ENCODE measurements at regions not wholly inside any gene's neighbourhood (a gene's known extent, or its start where the extent isn't known, plus 50 kb on each side); places are given as distances from the start of the nearest gene placed in this dataset.
"Not testable (repeated sequence)": the region's sequence is repeated elsewhere in the genome, so short reads cannot be mapped to it uniquely, and the experiment has no call there.

DNA sequence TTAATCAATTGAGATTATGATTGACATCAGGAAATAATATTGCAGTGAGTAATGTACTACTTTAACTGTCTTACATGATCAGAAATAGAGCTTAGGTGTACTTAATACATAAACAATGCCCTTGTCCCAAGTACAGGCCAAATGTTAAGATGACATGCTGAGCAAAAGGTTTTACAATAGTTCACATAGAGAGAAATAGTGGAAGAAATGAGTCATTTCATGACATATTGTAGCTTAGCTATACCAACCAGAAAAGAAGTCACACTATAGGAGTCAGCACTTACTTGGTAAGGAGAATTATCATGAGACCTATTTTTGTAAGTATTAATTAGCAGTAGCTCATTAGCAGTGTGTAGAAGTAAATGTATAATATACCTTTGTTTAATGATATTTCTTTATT, 96.4 kb upstream of the NANOGP8 start:
- Histone ChIP-seq H3K4me3 (ENCODE audit: low read depth, low read length) (no peak overlapping the region), H3K36me3 (ENCODE audit: control insufficient read depth, insufficient read depth, low read length) (no peaks in the 10 kb centered on the region), H3K27me3 (ENCODE audit: control insufficient read depth, insufficient read depth, low read length) (no peaks in the 10 kb centered on the region)
- FAIRE-seq, result no peak
- TF ChIP-seq CTCF (IDR thresholded peaks at IDR 0.05; ENCODE audit: insufficient read depth, low read length, severe bottlenecking), result no peak
- peak; percentile 76 for DNase-seq (ENCODE audit: low read depth)

DNA sequence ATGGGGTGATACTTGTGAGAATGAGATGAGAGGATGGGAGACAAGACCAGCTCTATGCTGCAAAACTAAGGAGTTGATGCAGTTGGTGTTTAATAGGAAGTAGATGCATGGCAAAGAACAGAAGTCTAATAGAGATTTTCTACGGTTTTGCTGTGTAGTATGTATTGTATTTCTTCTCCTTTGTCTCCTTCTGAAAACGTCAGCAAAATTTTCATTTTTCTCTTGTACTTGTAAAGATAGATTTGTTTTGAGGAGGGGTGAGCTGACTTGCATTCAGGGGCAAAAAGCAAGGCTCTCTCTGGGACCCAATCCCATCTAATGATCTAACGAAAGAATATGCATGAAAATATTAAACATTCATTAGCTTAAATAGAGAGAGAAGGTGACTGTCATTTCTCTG, 94.6 kb upstream of the NANOGP8 start:
- no peak for DNase-seq (ENCODE audit: low read depth)
- H3K36me3 ChIP-seq (ENCODE audit: control insufficient read depth, insufficient read depth, low read length), result no peaks in the 10 kb centered on the region
- no peak for TF ChIP-seq CTCF (IDR thresholded peaks at IDR 0.05; ENCODE audit: insufficient read depth, low read length, severe bottlenecking)
- no peaks in the 10 kb centered on the region for H3K27me3 ChIP-seq (ENCODE audit: control insufficient read depth, insufficient read depth, low read length)
- H3K4me3 ChIP-seq (ENCODE audit: low read depth, low read length), result no peak overlapping the region
- FAIRE-seq, result no peak

DNA sequence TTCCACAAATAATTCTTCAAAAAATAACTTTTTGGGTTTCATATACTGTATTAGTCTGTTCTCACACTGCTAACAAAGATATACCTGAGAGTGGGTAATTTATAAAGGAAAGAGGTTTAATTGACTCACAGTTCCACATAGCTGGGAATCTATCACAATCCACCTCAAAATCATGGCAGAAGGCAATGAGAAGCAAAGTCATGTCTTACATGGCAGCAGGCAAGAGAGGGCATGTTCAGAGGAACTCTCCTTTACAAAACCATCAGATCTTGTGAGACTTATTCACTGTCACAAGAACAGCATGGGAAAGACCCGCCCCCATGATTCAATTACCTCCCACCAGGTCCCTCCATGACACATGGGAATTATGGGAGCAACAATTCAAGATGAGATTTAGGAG, 93.1 kb upstream of the NANOGP8 start:
- not testable (repeated sequence) for H3K4me3 ChIP-seq (ENCODE audit: low read depth, low read length); H3K36me3 ChIP-seq (ENCODE audit: control insufficient read depth, insufficient read depth, low read length); FAIRE-seq; H3K27me3 ChIP-seq (ENCODE audit: control insufficient read depth, insufficient read depth, low read length)
- DNase-seq (ENCODE audit: low read depth), result peak; percentile 90

GRCh38 chr15:35174948-35175347, 89.9 kb upstream of the NANOGP8 start:
- H3K4me3 ChIP-seq (ENCODE audit: low read depth, low read length), result no peak overlapping the region
- no peak for DNase-seq (ENCODE audit: low read depth)
- H3K36me3 ChIP-seq (ENCODE audit: control insufficient read depth, insufficient read depth, low read length), result no peaks in the 10 kb centered on the region
- TF ChIP-seq CTCF (IDR thresholded peaks at IDR 0.05; ENCODE audit: insufficient read depth, low read length, severe bottlenecking), result no peak
- H3K27me3 ChIP-seq (ENCODE audit: control insufficient read depth, insufficient read depth, low read length), result no peaks in the 10 kb centered on the region
- FAIRE-seq, result no peak

DNA sequence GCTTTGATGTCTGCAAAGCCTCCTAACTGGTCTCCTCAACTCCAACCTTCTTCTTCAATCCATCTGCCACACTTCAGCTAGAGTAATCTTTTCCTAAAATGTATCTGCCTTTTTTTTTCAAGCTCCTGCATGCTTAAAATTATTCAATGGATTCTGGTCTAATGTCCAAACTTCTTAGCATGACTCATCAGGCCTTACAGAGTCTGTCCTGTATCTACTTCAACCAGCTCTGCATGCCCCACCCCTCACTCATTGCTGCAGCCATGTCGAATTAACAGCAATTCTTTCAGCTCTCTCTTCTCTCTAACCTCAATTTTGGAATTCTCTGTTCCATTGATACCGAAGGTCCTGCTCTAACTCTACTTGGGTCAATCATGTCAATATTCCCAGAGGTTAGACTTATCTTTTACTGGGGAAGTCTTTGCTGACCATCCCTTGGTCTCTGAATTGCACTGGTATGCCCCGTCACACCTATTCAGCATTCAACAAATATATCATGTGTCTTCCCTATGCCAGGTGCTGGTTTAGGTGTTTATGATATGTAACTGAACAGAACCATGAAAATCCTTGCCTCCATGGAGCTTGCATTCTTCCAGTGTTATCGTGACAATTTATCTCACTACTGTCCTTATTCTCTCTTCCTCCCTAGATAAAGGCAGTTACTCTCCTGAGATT, 88.5 kb upstream of the NANOGP8 start:
- Histone ChIP-seq H3K36me3 (ENCODE audit: control insufficient read depth, insufficient read depth, low read length) (no peaks in the 10 kb centered on the region), H3K4me3 (ENCODE audit: low read depth, low read length) (no peak overlapping the region), H3K27me3 (ENCODE audit: control insufficient read depth, insufficient read depth, low read length) (no peaks in the 10 kb centered on the region)
- TF ChIP-seq CTCF (IDR thresholded peaks at IDR 0.05; ENCODE audit: insufficient read depth, low read length, severe bottlenecking), result no peak
- DNase-seq (ENCODE audit: low read depth) (peak; percentile 46), FAIRE-seq (no peak)

DNA sequence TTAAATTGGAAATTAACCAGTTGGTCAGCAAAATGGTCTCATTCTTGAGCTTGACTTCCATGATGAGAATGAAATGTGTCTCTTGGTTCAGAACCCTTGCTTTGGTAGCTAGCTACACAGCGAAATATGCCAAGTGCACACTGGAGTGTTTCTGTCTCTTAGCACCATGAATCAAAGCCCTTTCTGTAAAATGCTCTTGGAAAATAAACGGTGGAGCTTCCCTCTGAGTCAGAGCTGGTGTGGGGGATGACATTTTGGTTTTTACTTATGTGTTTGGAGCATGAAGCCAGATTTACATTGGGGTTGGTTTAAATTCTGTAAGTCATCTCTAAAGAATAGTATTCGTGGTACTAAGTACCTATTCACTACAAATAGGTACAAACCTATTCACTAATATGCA, 85.1 kb upstream of the NANOGP8 start:
- H3K27me3 ChIP-seq (ENCODE audit: control insufficient read depth, insufficient read depth, low read length), result no peaks in the 10 kb centered on the region
- no peak for FAIRE-seq
- no peak for DNase-seq (ENCODE audit: low read depth)
- TF ChIP-seq CTCF (IDR thresholded peaks at IDR 0.05; ENCODE audit: insufficient read depth, low read length, severe bottlenecking), result no peak
- H3K4me3 ChIP-seq (ENCODE audit: low read depth, low read length), result no peak overlapping the region
- no peaks in the 10 kb centered on the region for H3K36me3 ChIP-seq (ENCODE audit: control insufficient read depth, insufficient read depth, low read length)
